K562 (cell line): ENCODE measurements at regions not wholly inside any gene's neighbourhood (a gene's known extent, or its start where the extent isn't known, plus 50 kb on each side); places are given as distances from the start of the nearest gene placed in this dataset.

Source experiments
- ATAC-seq: fragments of 200-7000 bp; cut with Tn5 transposase; 3 replicates; pipeline ENCODE4 v1.9.1; 2020; ENCODE audit warnings: moderate library complexity
- BruUV-seq: library from RNA; stranded (reverse); fragments of 400-500 nt; replicated peaks from 2 replicates; lab custom pipeline; 2021; lab: Mats Ljungman, UMichigan
- CTCF ChIA-PET: fragments of 300-600 bp; formaldehyde crosslinking; extraction: SDS; loops from one replicate; lab custom pipeline; 2021; ENCODE audit warnings: low intra/inter-chr PET ratio; lab: Yijun Ruan, JAX
- POLR2A ChIA-PET: fragments of 300-600, 350-650 bp; sonication (Branson Sonifier 250); formaldehyde crosslinking; extraction: SDS; loops from one replicate; lab custom pipeline; 2021; ENCODE audit warnings: antibody characterized with exemption, inconsistent platforms; lab: Yijun Ruan, JAX
- DNase-seq, 4 experiments: peaks; one replicate each; pipeline versions ENCODE4 v3.0.0 to v3.0.0-alpha.2; 2011 to 2018; ENCODE audit warnings: low spot score in 3 of 4, mixed read lengths in 3 of 4; ENCODE audit errors: extremely low read depth in 1 of 4
- FAIRE-seq: peaks from 2 replicates; lab custom pipeline; 2011; peaks lifted over from hg19 to GRCh38; lab: Jason Lieb, UNC
- H2AFZ ChIP-seq: 2 replicates; pipeline ENCODE4 v1.6.0; 2011; ENCODE audit warnings: low read depth, low read length, control low read depth, inconsistent platforms
- H3K27ac ChIP-seq: fragments of 200-600 bp; 3 replicates; pipeline ENCODE4 v1.8.0; 2011; ENCODE audit warnings: low read depth, mild to moderate bottlenecking, control low read depth, inconsistent platforms, low read length, moderate library complexity, mixed read lengths; ENCODE audit errors: extremely low read depth
- H3K27me3 ChIP-seq, 2 experiments: fragments of 300-600 bp in 1 of 2; 2 replicates in 1 of 2; 3 replicates in 1 of 2; pipeline versions ENCODE4 v1.6.0 to v1.8.0; 2011; ENCODE audit warnings: inconsistent platforms in 2 of 2, low read length in 2 of 2, mild to moderate bottlenecking in 1 of 2, mixed read lengths in 1 of 2, moderate library complexity in 1 of 2; ENCODE audit not compliant: control insufficient read depth in 2 of 2, insufficient read depth in 2 of 2
- H3K36me3 ChIP-seq: fragments of 300-600 bp; 3 replicates; pipeline ENCODE4 v1.8.0; 2011; ENCODE audit warnings: mild to moderate bottlenecking, low read length, inconsistent platforms; ENCODE audit not compliant: control insufficient read depth, insufficient read depth
- H3K4me1 ChIP-seq, 2 experiments: fragments of 200-600 bp in 1 of 2; replicated peaks in 1 of 2; 2 replicates in 1 of 2; 3 replicates in 1 of 2; pipeline versions ENCODE4 v1.5.1 to v1.8.0; 2011; ENCODE audit warnings: inconsistent platforms in 2 of 2, low read length in 2 of 2, mild to moderate bottlenecking in 1 of 2, mixed read lengths in 1 of 2, moderate library complexity in 1 of 2; ENCODE audit not compliant: control insufficient read depth in 2 of 2, insufficient read depth in 2 of 2
- H3K4me2 ChIP-seq: 2 replicates; pipeline ENCODE4 v1.6.1; 2011; ENCODE audit warnings: low read length, control low read depth, inconsistent platforms, mixed read lengths; ENCODE audit not compliant: insufficient read depth
- H3K4me3 ChIP-seq: fragments of 200-600 bp; sonication (generic), shearing (Covaris generic); 2 replicates; pipeline ENCODE4 v1.5.1; 2016; ENCODE audit warnings: control low read depth, inconsistent platforms
- H3K79me2 ChIP-seq: fragments of 200-600 bp; 3 replicates; pipeline ENCODE4 v1.8.0; 2011; ENCODE audit warnings: low read length, inconsistent platforms; ENCODE audit not compliant: control insufficient read depth, insufficient read depth
- H3K9ac ChIP-seq, 2 experiments: 2 replicates each; pipeline versions ENCODE4 v1.6.0 to v1.6.1; 2011; ENCODE audit warnings: low read depth in 2 of 2, low read length in 2 of 2, control low read depth in 1 of 2, inconsistent platforms in 1 of 2, mild to moderate bottlenecking in 1 of 2, mixed read lengths in 1 of 2; ENCODE audit not compliant: insufficient read depth in 1 of 2
- H3K9me1 ChIP-seq: one replicate; pipeline ENCODE4 v1.6.0; 2011; ENCODE audit warnings: inconsistent platforms, mild to moderate bottlenecking, low read length, moderate library complexity; ENCODE audit not compliant: control insufficient read depth, insufficient read depth
- H3K9me3 ChIP-seq: replicated peaks from 2 replicates; pipeline ENCODE4 v1.5.1; 2011; ENCODE audit warnings: low read depth, low read length, inconsistent platforms; ENCODE audit not compliant: control insufficient read depth, insufficient read depth
- H4K20me1 ChIP-seq: replicated peaks from 2 replicates; pipeline ENCODE4 v1.6.1; 2011; ENCODE audit warnings: low read length, inconsistent platforms, mixed read lengths; ENCODE audit not compliant: control insufficient read depth, insufficient read depth
- BRD4 ChIP-seq: fragments of 200-600 bp; sonication (generic); IDR thresholded peaks from 2 replicates; pipeline ENCODE4 v1.6.1; 2017; ENCODE audit warnings: inconsistent platforms
- HNRNPK ChIP-seq: fragments of 200-400 bp; formaldehyde crosslinking; IDR thresholded peaks from one replicate; pipeline ENCODE4 v1.6.1; 2018; ENCODE audit warnings: mild to moderate bottlenecking, low read depth, low read length; ENCODE audit not compliant: poor library complexity, severe bottlenecking
- HOXB6 ChIP-seq: fragments of 250-450 bp; sonication (Bioruptor Pico); IDR thresholded peaks from 2 replicates; pipeline ENCODE4 v1.5.1; 2022; ENCODE audit warnings: mild to moderate bottlenecking, borderline replicate concordance
- MAZ ChIP-seq, 2 experiments: fragments of 450-650 bp in 1 of 2; sonication (generic) in 1 of 2; formaldehyde crosslinking; IDR thresholded peaks in 1 of 2; conservative IDR thresholded peaks in 1 of 2; 2 replicates each; pipeline versions ENCODE4 v1.4.0 to v1.5.0; 2020; ENCODE audit warnings: mild to moderate bottlenecking in 1 of 2, missing genetic modification reagents in 1 of 2
- TCF7 ChIP-seq: sonication (generic); IDR thresholded peaks from 2 replicates; pipeline ENCODE4 v1.6.1; 2016; ENCODE audit warnings: antibody characterized with exemption, borderline replicate concordance
- ZNF174 ChIP-seq: fragments of 250-450 bp; sonication (Bioruptor Pico); IDR thresholded peaks from 2 replicates; pipeline ENCODE4 v1.4.0; 2020; ENCODE audit warnings: mild to moderate bottlenecking
- ZNF668 ChIP-seq: fragments of 250-450 bp; sonication (Bioruptor Pico); IDR thresholded peaks from 2 replicates; pipeline ENCODE4 v1.8.0; 2022; ENCODE audit warnings: mild to moderate bottlenecking, inconsistent platforms
- WGBS: fragments of 100-300 bp; shearing (Covaris generic); methylation state at CpG from one replicate; pipeline ENCODE4 v1.1.6; 2016; ENCODE audit warnings: low coverage, mixed read lengths; ENCODE audit not compliant: insufficient coverage; ENCODE audit errors: missing lambda C conversion rate; 5-methylcytosine and 5-hydroxymethylcytosine counted together
- in situ Hi-C: fragments of 300-500 bp; cut with MboI; formaldehyde crosslinking; loops from 4 replicates; pipeline ENCODE4 v1.15.0; 2018; ENCODE audit warnings: inconsistent platforms, mixed read lengths
- intact Hi-C: fragments of 100-400 bp; cut with micrococcal nuclease; formaldehyde crosslinking; loops from 2 replicates; pipeline ENCODE4 v1.14.2; 2022

- TF ChIP-seq HNRNPK (no peak), BRD4 (no peak), ZNF174 (CRISPR knock-in tag) (no peak), HOXB6 (CRISPR knock-in tag) (no peak), ZNF668 (CRISPR knock-in tag) (no peak)
Observed at GRCh38 chr13:105971312-105971711, 564.1 kb downstream of the EFNB2 start (continued).

DNA sequence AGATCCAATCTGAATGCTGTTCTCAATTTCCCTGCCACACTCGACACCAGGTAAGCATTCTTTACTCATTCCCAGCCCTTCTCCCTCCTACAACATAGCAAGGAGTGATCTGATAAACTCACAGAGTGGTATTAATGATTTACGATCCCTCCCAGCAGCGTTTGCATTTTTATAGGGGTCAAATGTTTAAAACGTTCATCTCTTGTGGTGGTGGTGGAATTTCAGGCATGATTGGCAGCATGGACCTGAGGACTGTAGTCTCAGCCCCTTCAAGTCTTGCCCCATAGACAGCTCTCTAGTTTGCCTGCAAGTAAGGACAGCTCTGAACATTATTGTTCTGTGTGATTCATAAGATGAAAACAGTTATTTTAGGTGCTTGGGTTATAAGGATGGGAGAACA, 565.7 kb downstream of the EFNB2 start:
- Histone ChIP-seq H3K36me3 (no peaks in the 10 kb centered on the region), H3K4me3 (no peak overlapping the region), H3K9me1 (no peaks in the 10 kb centered on the region), H4K20me1 (no peaks in the 10 kb centered on the region), H3K27me3 (no peaks in the 10 kb centered on the region), H3K9ac (no peak overlapping the region), H3K4me2 (no peak overlapping the region), H3K27ac (no peak overlapping the region), H3K4me1 (no peaks in the 10 kb centered on the region), H3K9me3 (no peaks in the 10 kb centered on the region), H3K79me2 (no peaks in the 10 kb centered on the region), H2AFZ (no peak overlapping the region)
- DNase-seq, result no peak
- BruUV-seq, result no TSS peak
- in situ Hi-C loops (no loop called here), intact Hi-C loops (no loop called here)
- POLR2A ChIA-PET, result no interaction called here
- TF ChIP-seq TCF7 (no peak), MAZ (CRISPR knock-in tag; conservative IDR thresholded peaks at IDR 0.05 in 1 of 2, IDR thresholded peaks at IDR 0.05 in 1 of 2) (no peak)
- no peak for ATAC-seq
- CTCF ChIA-PET, result no interaction called here
- 0% methylated on average over 3 of the region's 4 CpGs for WGBS
- FAIRE-seq, result no peak
